ENCODE measurements at regions not wholly inside any gene's neighbourhood (a gene's known extent, or its start where the extent isn't known, plus 50 kb on each side); places are given as distances from the start of the nearest gene placed in this dataset.
"Not testable (repeated sequence)": the region's sequence is repeated elsewhere in the genome, so short reads cannot be mapped to it uniquely, and the experiment has no call there.

DNA sequence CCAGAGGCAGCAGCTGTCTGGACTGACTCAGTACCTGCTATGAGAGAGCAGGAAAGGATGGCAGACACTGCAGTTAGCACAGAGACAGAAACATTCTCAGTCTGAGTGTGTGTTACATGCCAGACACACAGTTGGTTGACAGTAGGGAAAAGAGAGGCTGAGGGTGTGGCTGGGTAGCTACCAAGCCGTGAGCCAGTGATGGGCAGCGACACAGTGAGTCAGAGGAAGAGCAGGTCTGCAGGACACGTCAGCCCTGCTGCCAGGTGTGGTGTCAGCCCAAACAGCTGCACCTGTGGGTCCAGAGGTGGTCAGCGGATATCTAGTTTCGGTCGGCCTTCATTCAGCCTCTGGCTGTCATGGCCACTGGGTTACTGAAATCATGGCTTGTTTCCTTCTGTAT is 124.4 kb upstream of the SPATA31A3 start:
- TF ChIP-seq, protein P1, sequence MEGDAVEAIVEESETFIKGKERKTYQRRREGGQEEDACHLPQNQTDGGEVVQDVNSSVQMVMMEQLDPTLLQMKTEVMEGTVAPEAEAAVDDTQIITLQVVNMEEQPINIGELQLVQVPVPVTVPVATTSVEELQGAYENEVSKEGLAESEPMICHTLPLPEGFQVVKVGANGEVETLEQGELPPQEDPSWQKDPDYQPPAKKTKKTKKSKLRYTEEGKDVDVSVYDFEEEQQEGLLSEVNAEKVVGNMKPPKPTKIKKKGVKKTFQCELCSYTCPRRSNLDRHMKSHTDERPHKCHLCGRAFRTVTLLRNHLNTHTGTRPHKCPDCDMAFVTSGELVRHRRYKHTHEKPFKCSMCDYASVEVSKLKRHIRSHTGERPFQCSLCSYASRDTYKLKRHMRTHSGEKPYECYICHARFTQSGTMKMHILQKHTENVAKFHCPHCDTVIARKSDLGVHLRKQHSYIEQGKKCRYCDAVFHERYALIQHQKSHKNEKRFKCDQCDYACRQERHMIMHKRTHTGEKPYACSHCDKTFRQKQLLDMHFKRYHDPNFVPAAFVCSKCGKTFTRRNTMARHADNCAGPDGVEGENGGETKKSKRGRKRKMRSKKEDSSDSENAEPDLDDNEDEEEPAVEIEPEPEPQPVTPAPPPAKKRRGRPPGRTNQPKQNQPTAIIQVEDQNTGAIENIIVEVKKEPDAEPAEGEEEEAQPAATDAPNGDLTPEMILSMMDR (IDR thresholded peaks at IDR 0.05) = not testable (repeated sequence)
- not testable (repeated sequence) for TF ChIP-seq POLR2A (IDR thresholded peaks at IDR 0.05)
